Parathyroid adenoma (tissue), 2 donors: ENCODE measurements at regions not wholly inside any gene's neighbourhood (a gene's known extent, or its start where the extent isn't known, plus 50 kb on each side); places are given as distances from the start of the nearest gene placed in this dataset.

Experiments used
- H2AFZ ChIP-seq: fragments of 300-600 bp; sonication (generic); one replicate; pipeline ENCODE4 v1.7.0; 2017; ENCODE audit warnings: antibody characterized with exemption, mild to moderate bottlenecking
- H3K27ac ChIP-seq: fragments of 300-600 bp; sonication (generic); one replicate; pipeline ENCODE4 v1.7.0; 2017
- H3K27me3 ChIP-seq: fragments of 300-600 bp; sonication (generic); one replicate; pipeline ENCODE4 v1.7.0; 2017; ENCODE audit warnings: low read length; ENCODE audit not compliant: control insufficient read depth, insufficient read depth
- H3K36me3 ChIP-seq: fragments of 300-600 bp; sonication (generic); one replicate; pipeline ENCODE4 v1.7.0; 2017; ENCODE audit warnings: low read length; ENCODE audit not compliant: control insufficient read depth, insufficient read depth
- H3K4me1 ChIP-seq: fragments of 300-600 bp; sonication (generic); one replicate; pipeline ENCODE4 v1.7.0; 2017; ENCODE audit warnings: control low read depth
- H3K4me2 ChIP-seq: fragments of 300-600 bp; sonication (generic); one replicate; pipeline ENCODE4 v1.7.0; 2017; ENCODE audit warnings: low read length
- H3K4me3 ChIP-seq: fragments of 300-600 bp; sonication (generic); one replicate; pipeline ENCODE4 v1.7.0; 2017; ENCODE audit warnings: low read depth, low read length
- H3K79me2 ChIP-seq: fragments of 300-600 bp; sonication (generic); one replicate; pipeline ENCODE4 v1.7.0; 2017; ENCODE audit warnings: control low read depth
- H3K9ac ChIP-seq: fragments of 300-600 bp; sonication (generic); one replicate; pipeline ENCODE4 v1.7.0; 2017; ENCODE audit warnings: mild to moderate bottlenecking
- H3K9me3 ChIP-seq: fragments of 300-600 bp; sonication (generic); one replicate; pipeline ENCODE4 v1.7.0; 2017; ENCODE audit warnings: low read length; ENCODE audit not compliant: control insufficient read depth
- CTCF ChIP-seq: fragments of 300-600 bp; sonication (generic); IDR thresholded peaks from one replicate; pipeline ENCODE4 v1.7.0; 2017; ENCODE audit warnings: antibody characterized with exemption, mild to moderate bottlenecking
- donor health status: primary hyperparathyroidism.

GRCh38 chr13:94829837-94830365, 117.6 kb upstream of the SOX21 start:
- no peaks in the 10 kb centered on the region for H3K79me2 ChIP-seq
- H3K36me3 ChIP-seq, result no peaks in the 10 kb centered on the region
- H3K4me2 ChIP-seq, result no peak overlapping the region
- no peaks in the 10 kb centered on the region for H3K9me3 ChIP-seq
- no peak overlapping the region for H3K4me3 ChIP-seq
- H3K27me3 ChIP-seq, result no peaks in the 10 kb centered on the region
- H3K4me1 ChIP-seq, result no peaks in the 10 kb centered on the region
- TF ChIP-seq CTCF, result no peak
- no peak overlapping the region for H3K27ac ChIP-seq
- no peak overlapping the region for H2AFZ ChIP-seq
- no peak overlapping the region for H3K9ac ChIP-seq

- no peaks in the 10 kb centered on the region for H3K4me1 ChIP-seq
- H3K27me3 ChIP-seq, result no peaks in the 10 kb centered on the region
- H3K9ac ChIP-seq, result no peak overlapping the region
- H3K27ac ChIP-seq, result no peak overlapping the region
- H3K9me3 ChIP-seq, result no peaks in the 10 kb centered on the region
- no peak overlapping the region for H2AFZ ChIP-seq
- no peak overlapping the region for H3K4me3 ChIP-seq
- no peak for TF ChIP-seq CTCF
- H3K4me2 ChIP-seq, result no peak overlapping the region
- no peaks in the 10 kb centered on the region for H3K36me3 ChIP-seq
- H3K79me2 ChIP-seq, result no peaks in the 10 kb centered on the region
Observed at GRCh38 chr13:94829185-94829836, 117.0 kb upstream of the SOX21 start.

- Histone ChIP-seq H3K79me2 (no peaks in the 10 kb centered on the region), H3K9me3 (no peaks in the 10 kb centered on the region), H3K4me1 (no peaks in the 10 kb centered on the region), H3K4me3 (no peak overlapping the region), H3K9ac (no peak overlapping the region), H3K4me2 (no peak overlapping the region), H3K27ac (no peak overlapping the region), H2AFZ (no peak overlapping the region), H3K36me3 (no peaks in the 10 kb centered on the region), H3K27me3 (no peaks in the 10 kb centered on the region)
- TF ChIP-seq CTCF, result no peak
Observed at GRCh38 chr13:94827566-94827965, 115.2 kb upstream of the SOX21 start.

GRCh38 chr13:94825507-94825906, 113.2 kb upstream of the SOX21 start:
- H3K79me2 ChIP-seq, result no peaks in the 10 kb centered on the region
- H3K9me3 ChIP-seq, result no peaks in the 10 kb centered on the region
- no peaks in the 10 kb centered on the region for H3K4me1 ChIP-seq
- H3K4me2 ChIP-seq, result no peak overlapping the region
- no peak overlapping the region for H2AFZ ChIP-seq
- no peak overlapping the region for H3K4me3 ChIP-seq
- H3K27ac ChIP-seq, result no peak overlapping the region
- H3K9ac ChIP-seq, result no peak overlapping the region
- no peaks in the 10 kb centered on the region for H3K27me3 ChIP-seq
- H3K36me3 ChIP-seq, result no peaks in the 10 kb centered on the region
- TF ChIP-seq CTCF, result no peak

GRCh38 chr13:94824601-94825000, 112.3 kb upstream of the SOX21 start:
- H3K4me2 ChIP-seq, result no peak overlapping the region
- H3K79me2 ChIP-seq, result no peaks in the 10 kb centered on the region
- no peak overlapping the region for H2AFZ ChIP-seq
- no peak overlapping the region for H3K4me3 ChIP-seq
- H3K4me1 ChIP-seq, result no peaks in the 10 kb centered on the region
- TF ChIP-seq CTCF, result no peak
- no peaks in the 10 kb centered on the region for H3K27me3 ChIP-seq
- no peaks in the 10 kb centered on the region for H3K36me3 ChIP-seq
- H3K9ac ChIP-seq, result no peak overlapping the region
- no peak overlapping the region for H3K27ac ChIP-seq
- H3K9me3 ChIP-seq, result no peaks in the 10 kb centered on the region
